ENCODE measurements at regions not wholly inside any gene's neighbourhood (a gene's known extent, or its start where the extent isn't known, plus 50 kb on each side); places are given as distances from the start of the nearest gene placed in this dataset.

- TF ChIP-seq ZNF513 (tag by site-specific recombination; IDR thresholded peaks at IDR 0.05) (no peak), CTCF (tag by site-specific recombination; IDR thresholded peaks at IDR 0.05) (no peak), ZNF248 (tag by site-specific recombination; IDR thresholded peaks at IDR 0.05) (no peak)
Measured at GRCh38 chr2:145044491-145044890, 524.6 kb upstream of the ZEB2 start.

Data from HEK293 (cell line).